Keratinocyte (primary cell): ENCODE measurements at regions not wholly inside any gene's neighbourhood (a gene's known extent, or its start where the extent isn't known, plus 50 kb on each side); places are given as distances from the start of the nearest gene placed in this dataset.

Experiments
- DNase-seq: peaks from one replicate; pipeline ENCODE4 v3.0.0-alpha.2; 2011; ENCODE audit warnings: low read depth, missing footprints, low spot score
- FAIRE-seq: peaks from 2 replicates; lab custom pipeline; 2011; peaks lifted over from hg19 to GRCh38; lab: Jason Lieb, UNC
- H2AFZ ChIP-seq: 2 replicates; pipeline ENCODE4 v1.6.0; 2012; ENCODE audit warnings: low read length, control low read depth, inconsistent platforms; ENCODE audit not compliant: control insufficient read depth
- H3K27ac ChIP-seq: 2 replicates; pipeline ENCODE4 v1.5.1; 2011; ENCODE audit warnings: low read length; ENCODE audit not compliant: control insufficient read depth, insufficient read depth
- H3K27me3 ChIP-seq: 3 replicates; pipeline ENCODE4 v1.6.0; 2011; ENCODE audit warnings: low read length; ENCODE audit not compliant: control insufficient read depth, insufficient read depth; ENCODE audit errors: extremely low read depth
- H3K36me3 ChIP-seq, 2 experiments: 2 replicates in 1 of 2; 3 replicates in 1 of 2; pipeline ENCODE4 v1.5.1; 2011; ENCODE audit warnings: low read length in 2 of 2, mild to moderate bottlenecking in 1 of 2; ENCODE audit not compliant: control insufficient read depth in 2 of 2, insufficient read depth in 2 of 2; ENCODE audit errors: extremely low read depth in 1 of 2
- H3K4me1 ChIP-seq: 3 replicates; pipeline ENCODE4 v1.5.1; 2011; ENCODE audit warnings: low read length; ENCODE audit not compliant: control insufficient read depth, insufficient read depth; ENCODE audit errors: extremely low read depth
- H3K4me2 ChIP-seq: 3 replicates; pipeline ENCODE4 v1.6.0; 2011; ENCODE audit warnings: low read depth, low read length; ENCODE audit not compliant: control insufficient read depth, insufficient read depth; ENCODE audit errors: extremely low read depth
- H3K4me3 ChIP-seq, 3 experiments: fragments of 200-600 bp in 1 of 3; sonication (generic) in 1 of 3; 2 replicates in 2 of 3; 3 replicates in 1 of 3; pipeline ENCODE4 v1.5.1; 2011 to 2016; ENCODE audit warnings: low read length in 3 of 3, mild to moderate bottlenecking in 3 of 3, control low read depth in 2 of 3, inconsistent platforms in 1 of 3, low read depth in 1 of 3, mixed read lengths in 1 of 3, mixed run types in 1 of 3, moderate library complexity in 1 of 3; ENCODE audit not compliant: control insufficient read depth in 2 of 3, insufficient read depth in 2 of 3; ENCODE audit errors: extremely low read depth in 1 of 3
- H3K79me2 ChIP-seq: 2 replicates; pipeline ENCODE4 v1.6.0; 2012; ENCODE audit warnings: low read length; ENCODE audit not compliant: control insufficient read depth, insufficient read depth
- H3K9ac ChIP-seq: 3 replicates; pipeline ENCODE4 v1.6.0; 2011; ENCODE audit warnings: low read length; ENCODE audit not compliant: control insufficient read depth, insufficient read depth; ENCODE audit errors: extremely low read depth
- H3K9me1 ChIP-seq: 3 replicates; pipeline ENCODE4 v1.6.0; 2011; ENCODE audit warnings: low read length; ENCODE audit not compliant: control insufficient read depth, insufficient read depth; ENCODE audit errors: extremely low read depth
- H3K9me3 ChIP-seq: 2 replicates; pipeline ENCODE4 v1.5.1; 2012; ENCODE audit warnings: low read depth, low read length; ENCODE audit not compliant: control insufficient read depth
- H4K20me1 ChIP-seq: 3 replicates; pipeline ENCODE4 v1.6.0; 2011; ENCODE audit warnings: low read length; ENCODE audit not compliant: control insufficient read depth, insufficient read depth; ENCODE audit errors: extremely low read depth
- CTCF ChIP-seq, 3 experiments: IDR thresholded peaks in 1 of 3; conservative IDR thresholded peaks in 1 of 3; optimal IDR thresholded peaks in 1 of 3; 2 replicates in 2 of 3; 3 replicates in 1 of 3; pipeline versions ENCODE3 to v1.5.1; 2011; ENCODE audit warnings: low read length in 3 of 3, mild to moderate bottlenecking in 3 of 3, moderate library complexity in 2 of 3, control low read depth in 1 of 3, inconsistent platforms in 1 of 3; ENCODE audit not compliant: insufficient read depth in 2 of 3; ENCODE audit errors: extremely low read depth in 1 of 3
- EZH2 ChIP-seq: IDR thresholded peaks from one replicate; pipeline ENCODE4 v1.6.1; 2012; ENCODE audit warnings: inconsistent platforms, mild to moderate bottlenecking, low read length, moderate library complexity
- dilution Hi-C: fragments of 300-500 bp; cut with MboI; formaldehyde crosslinking; loops from one replicate; pipeline ENCODE4 v1.7.0; 2020; ENCODE audit warnings: low sequenced_read_pairs; ENCODE audit not compliant: extremely low pct_ligation_motif_present

GRCh38 chr7:26093023-26093422 lies 59.0 kb upstream of the NFE2L3 start:
- H3K36me3 ChIP-seq = no peaks in the 10 kb centered on the region
- no peak overlapping the region for H3K4me2 ChIP-seq
- dilution Hi-C loops = no loop called here
- no peak overlapping the region for H3K27ac ChIP-seq
- FAIRE-seq (no peak), DNase-seq (no peak)
- no peaks in the 10 kb centered on the region for H3K27me3 ChIP-seq
- no peaks in the 10 kb centered on the region for H3K9me1 ChIP-seq
- no peak overlapping the region for H3K9ac ChIP-seq
- H3K79me2 ChIP-seq = no peaks in the 10 kb centered on the region
- H4K20me1 ChIP-seq = no peaks in the 10 kb centered on the region
- H3K4me1 ChIP-seq = peaks cover 29% of the 10 kb centered on the region
- no peak overlapping the region for H2AFZ ChIP-seq
- no peak overlapping the region for H3K4me3 ChIP-seq
- TF ChIP-seq CTCF (optimal IDR thresholded peaks at IDR 0.05 in 1 of 3, IDR thresholded peaks at IDR 0.05 in 1 of 3, conservative IDR thresholded peaks at IDR 0.05 in 1 of 3; ENCODE audit: extremely low read depth in 1 of 3, insufficient read depth in 2 of 3, low read length in 3 of 3) = no peak
- no peak for TF ChIP-seq EZH2
- no peaks in the 10 kb centered on the region for H3K9me3 ChIP-seq

GRCh38 chr7:26096136-26096535 lies 55.9 kb upstream of the NFE2L3 start:
- no peak for DNase-seq
- Histone ChIP-seq H4K20me1 (no peaks in the 10 kb centered on the region), H3K9ac (no peak overlapping the region), H3K27me3 (no peaks in the 10 kb centered on the region), H3K4me1 (peaks cover 20% of the 10 kb centered on the region), H3K79me2 (no peaks in the 10 kb centered on the region), H3K4me2 (no peak overlapping the region), H3K27ac (no peak overlapping the region), H3K9me3 (no peaks in the 10 kb centered on the region), H3K9me1 (no peaks in the 10 kb centered on the region), H2AFZ (no peak overlapping the region), H3K4me3 (no peak overlapping the region), H3K36me3 (no peaks in the 10 kb centered on the region)
- TF ChIP-seq CTCF (optimal IDR thresholded peaks at IDR 0.05 in 1 of 3, IDR thresholded peaks at IDR 0.05 in 1 of 3, conservative IDR thresholded peaks at IDR 0.05 in 1 of 3; ENCODE audit: extremely low read depth in 1 of 3, insufficient read depth in 2 of 3, low read length in 3 of 3) = no peak
- no peak for TF ChIP-seq EZH2
- no peak for FAIRE-seq
- dilution Hi-C loops = no loop called here
